ENCODE measurements at regions not wholly inside any gene's neighbourhood (a gene's known extent, or its start where the extent isn't known, plus 50 kb on each side); places are given as distances from the start of the nearest gene placed in this dataset.
A peak's percentile ranks its signal among the peaks of the same experiment; 100 is the strongest.

- no peak for TF ChIP-seq CTCF (IDR thresholded peaks at IDR 0.05; ENCODE audit: low read depth, low read length)
Measured at GRCh38 chr11:92811341-92811740, 158.1 kb upstream of the MTNR1B start.

GRCh38 chr11:92812841-92813240 is 156.6 kb upstream of the MTNR1B start:
- in situ Hi-C loops (cut with HindIII; ENCODE audit: low sequenced_read_pairs): no loop called here

More at GRCh38 chr11:92811341-92811740, 158.1 kb upstream of the MTNR1B start:
- no peak overlapping the region for H3K4me3 ChIP-seq (ENCODE audit: low read depth, low read length)
- in situ Hi-C loops (cut with HindIII; ENCODE audit: low sequenced_read_pairs): no loop called here
- no peak for DNase-seq (ENCODE audit: low read depth, low spot score)

GRCh38 chr11:92819830-92820229 is 149.6 kb upstream of the MTNR1B start:
- in situ Hi-C loops (cut with HindIII; ENCODE audit: low sequenced_read_pairs): no loop called here
- TF ChIP-seq CTCF (IDR thresholded peaks at IDR 0.05; ENCODE audit: low read depth, low read length): no peak
- no peak for DNase-seq (ENCODE audit: low read depth, low spot score)
- no peak overlapping the region for H3K4me3 ChIP-seq (ENCODE audit: low read depth, low read length)

More at GRCh38 chr11:92812841-92813240, 156.6 kb upstream of the MTNR1B start:
- no peak for DNase-seq (ENCODE audit: low read depth, low spot score)
- TF ChIP-seq CTCF (IDR thresholded peaks at IDR 0.05; ENCODE audit: low read depth, low read length): no peak
- no peak overlapping the region for H3K4me3 ChIP-seq (ENCODE audit: low read depth, low read length)

GRCh38 chr11:92820860-92821259 is 148.6 kb upstream of the MTNR1B start:
- no peak for DNase-seq (ENCODE audit: low read depth, low spot score)
- no peak for TF ChIP-seq CTCF (IDR thresholded peaks at IDR 0.05; ENCODE audit: low read depth, low read length)
- in situ Hi-C loops (cut with HindIII; ENCODE audit: low sequenced_read_pairs): no loop called here
- H3K4me3 ChIP-seq (ENCODE audit: low read depth, low read length): no peak overlapping the region

- no peak overlapping the region for H3K4me3 ChIP-seq (ENCODE audit: low read depth, low read length)
- no peak for TF ChIP-seq CTCF (IDR thresholded peaks at IDR 0.05; ENCODE audit: low read depth, low read length)
- DNase-seq (ENCODE audit: low read depth, low spot score): no peak
- in situ Hi-C loops (cut with HindIII; ENCODE audit: low sequenced_read_pairs): no loop called here
Measured at GRCh38 chr11:92822410-92822809, 147.0 kb upstream of the MTNR1B start.

GRCh38 chr11:92826136-92826535 is 143.3 kb upstream of the MTNR1B start:
- no peak overlapping the region for H3K4me3 ChIP-seq (ENCODE audit: low read depth, low read length)
- TF ChIP-seq CTCF (IDR thresholded peaks at IDR 0.05; ENCODE audit: low read depth, low read length): no peak
- in situ Hi-C loops (cut with HindIII; ENCODE audit: low sequenced_read_pairs): no loop called here
- DNase-seq (ENCODE audit: low read depth, low spot score): peak; percentile 71

GRCh38 chr11:92826603-92827002 is 142.8 kb upstream of the MTNR1B start:
- H3K4me3 ChIP-seq (ENCODE audit: low read depth, low read length): no peak overlapping the region
- in situ Hi-C loops (cut with HindIII; ENCODE audit: low sequenced_read_pairs): no loop called here
- no peak for TF ChIP-seq CTCF (IDR thresholded peaks at IDR 0.05; ENCODE audit: low read depth, low read length)
- no peak for DNase-seq (ENCODE audit: low read depth, low spot score)

All from astrocyte of the spinal cord (primary cell).